ENCODE measurements at regions not wholly inside any gene's neighbourhood (a gene's known extent, or its start where the extent isn't known, plus 50 kb on each side); places are given as distances from the start of the nearest gene placed in this dataset.
"Not testable (repeated sequence)": the region's sequence is repeated elsewhere in the genome, so short reads cannot be mapped to it uniquely, and the experiment has no call there.

DNA sequence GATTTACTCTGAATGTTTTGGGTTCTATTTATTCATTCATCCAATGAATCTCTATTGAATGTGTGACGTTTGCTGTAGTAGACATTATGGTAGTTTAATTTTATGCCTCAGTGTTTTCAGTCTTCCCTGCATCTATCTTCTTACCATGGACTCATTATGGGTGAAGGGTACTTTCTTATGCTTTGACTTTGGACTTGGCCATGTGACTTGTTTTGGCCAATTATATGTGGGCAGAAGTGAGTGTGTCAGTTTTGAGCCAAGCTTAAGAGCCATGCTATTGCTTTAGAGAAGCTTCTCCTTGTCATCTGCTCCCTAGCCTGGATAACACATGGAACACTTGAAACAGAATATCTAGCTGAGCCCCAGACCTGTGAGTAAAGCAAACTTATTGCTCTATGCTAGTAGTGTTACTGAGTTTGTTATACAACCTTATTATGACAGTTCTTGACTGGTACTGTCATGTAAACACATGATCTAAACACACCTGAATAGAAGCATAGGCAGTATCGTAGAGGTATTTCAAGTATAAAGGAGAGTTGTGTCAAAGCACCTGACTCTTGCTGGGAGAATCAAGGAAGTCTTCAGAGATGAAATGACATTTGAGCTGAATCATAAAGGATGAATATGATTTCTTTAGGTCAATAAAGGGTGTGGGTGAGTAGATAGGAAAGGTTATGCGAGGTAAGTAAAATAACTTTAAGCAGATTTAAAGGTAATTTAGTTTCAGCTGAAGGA lies 128.4 kb downstream of the NAA11 start:
- Mint-ChIP-seq H3K9me3 (ENCODE audit: low read depth) (no peaks in the 10 kb centered on the region), H3K27me3 (no peaks in the 10 kb centered on the region), H3K4me3 (ENCODE audit: low read depth) (no peak overlapping the region), H3K27ac (no peak overlapping the region), H3K36me3 (ENCODE audit: insufficient read depth) (no peaks in the 10 kb centered on the region), H3K4me1 (ENCODE audit: low read depth) (peaks cover 5% of the 10 kb centered on the region)
- TF ChIP-seq, protein P1, sequence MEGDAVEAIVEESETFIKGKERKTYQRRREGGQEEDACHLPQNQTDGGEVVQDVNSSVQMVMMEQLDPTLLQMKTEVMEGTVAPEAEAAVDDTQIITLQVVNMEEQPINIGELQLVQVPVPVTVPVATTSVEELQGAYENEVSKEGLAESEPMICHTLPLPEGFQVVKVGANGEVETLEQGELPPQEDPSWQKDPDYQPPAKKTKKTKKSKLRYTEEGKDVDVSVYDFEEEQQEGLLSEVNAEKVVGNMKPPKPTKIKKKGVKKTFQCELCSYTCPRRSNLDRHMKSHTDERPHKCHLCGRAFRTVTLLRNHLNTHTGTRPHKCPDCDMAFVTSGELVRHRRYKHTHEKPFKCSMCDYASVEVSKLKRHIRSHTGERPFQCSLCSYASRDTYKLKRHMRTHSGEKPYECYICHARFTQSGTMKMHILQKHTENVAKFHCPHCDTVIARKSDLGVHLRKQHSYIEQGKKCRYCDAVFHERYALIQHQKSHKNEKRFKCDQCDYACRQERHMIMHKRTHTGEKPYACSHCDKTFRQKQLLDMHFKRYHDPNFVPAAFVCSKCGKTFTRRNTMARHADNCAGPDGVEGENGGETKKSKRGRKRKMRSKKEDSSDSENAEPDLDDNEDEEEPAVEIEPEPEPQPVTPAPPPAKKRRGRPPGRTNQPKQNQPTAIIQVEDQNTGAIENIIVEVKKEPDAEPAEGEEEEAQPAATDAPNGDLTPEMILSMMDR (IDR thresholded peaks at IDR 0.05; ENCODE audit: unreplicated experiment) = no peak
- DNase-seq (ENCODE audit: low spot score, unreplicated experiment) = no peak

DNA sequence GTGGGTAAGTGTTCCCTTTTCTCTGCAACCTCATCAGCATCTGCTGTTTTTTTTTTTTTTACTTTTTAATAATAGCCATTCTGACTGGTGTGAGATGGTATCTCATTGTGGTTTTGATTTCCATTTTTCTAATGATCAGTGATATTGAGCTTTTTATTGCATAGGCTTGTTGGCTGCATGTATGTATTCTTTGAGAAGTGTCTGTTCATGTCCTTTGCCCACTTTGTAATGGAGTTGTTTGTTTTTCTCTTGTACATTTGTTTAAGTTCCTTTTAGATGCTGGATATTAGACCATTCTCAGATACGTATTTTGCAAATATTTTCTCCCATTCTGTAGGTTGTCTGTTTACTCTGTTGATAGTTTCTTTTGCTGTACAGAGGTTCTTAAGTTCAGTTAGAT lies 134.6 kb downstream of the NAA11 start:
- DNase-seq (ENCODE audit: low spot score, unreplicated experiment); H3K4me3 Mint-ChIP-seq (ENCODE audit: low read depth); H3K27ac Mint-ChIP-seq; H3K36me3 Mint-ChIP-seq (ENCODE audit: insufficient read depth); H3K4me1 Mint-ChIP-seq (ENCODE audit: low read depth); H3K27me3 Mint-ChIP-seq: not testable (repeated sequence)
- peaks cover 16% of the 10 kb centered on the region for H3K9me3 Mint-ChIP-seq (ENCODE audit: low read depth)

DNA sequence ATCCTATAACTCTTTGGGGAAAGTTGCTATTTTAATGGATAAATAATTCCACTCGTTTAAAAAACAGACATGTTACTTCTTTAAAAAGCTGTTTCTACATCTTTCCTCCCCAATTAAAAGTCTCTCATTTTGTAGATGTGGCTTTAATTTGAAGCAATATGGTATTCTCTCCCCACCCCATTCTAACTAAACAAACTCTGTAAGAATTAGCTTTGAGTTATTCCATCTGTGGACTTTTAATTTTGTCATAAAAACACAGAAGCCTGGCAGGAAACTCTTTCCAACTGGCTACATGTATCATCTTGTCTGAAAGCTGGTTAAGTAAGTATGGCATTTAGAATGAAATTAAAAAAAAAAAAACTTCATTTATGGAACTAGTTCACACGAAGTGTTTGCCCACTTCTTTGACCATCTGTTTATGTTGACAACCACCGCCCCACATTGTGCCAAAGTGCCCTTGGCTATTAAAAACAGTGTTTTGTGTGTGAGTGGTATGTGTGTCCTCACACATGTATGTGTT lies 140.3 kb downstream of the NAA11 start:
- no peak overlapping the region for H3K4me3 Mint-ChIP-seq (ENCODE audit: low read depth)
- H3K27ac Mint-ChIP-seq = no peak overlapping the region
- no peaks in the 10 kb centered on the region for H3K4me1 Mint-ChIP-seq (ENCODE audit: low read depth)
- H3K27me3 Mint-ChIP-seq = no peaks in the 10 kb centered on the region
- H3K9me3 Mint-ChIP-seq (ENCODE audit: low read depth) = peaks cover 8% of the 10 kb centered on the region
- peaks cover 2% of the 10 kb centered on the region for H3K36me3 Mint-ChIP-seq (ENCODE audit: insufficient read depth)
- DNase-seq (ENCODE audit: low spot score, unreplicated experiment) = no peak
- TF ChIP-seq, protein P1 (IDR thresholded peaks at IDR 0.05; ENCODE audit: unreplicated experiment) = no peak

DNA sequence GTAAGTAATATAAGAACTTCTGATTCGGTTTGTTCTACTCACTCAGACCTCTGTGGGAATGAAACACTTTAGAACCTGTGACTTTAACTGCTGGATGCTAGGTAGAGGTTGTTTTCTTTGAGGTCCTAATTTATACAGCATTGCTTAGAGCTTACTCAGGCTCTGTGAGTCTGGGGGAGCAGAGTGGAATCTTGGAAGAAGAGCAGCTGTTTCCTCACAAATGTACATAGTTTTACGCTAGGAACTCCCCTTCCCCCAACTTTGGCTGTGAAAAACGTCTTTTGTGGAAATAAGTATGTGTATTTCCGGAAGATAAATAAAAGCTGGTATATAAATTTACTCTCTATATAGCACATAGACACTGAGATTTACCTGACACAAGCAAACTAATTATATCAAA lies 141.4 kb downstream of the NAA11 start:
- Mint-ChIP-seq H3K36me3 (ENCODE audit: insufficient read depth) (peaks cover 2% of the 10 kb centered on the region), H3K9me3 (ENCODE audit: low read depth) (peaks cover 8% of the 10 kb centered on the region), H3K4me1 (ENCODE audit: low read depth) (no peaks in the 10 kb centered on the region), H3K27ac (no peak overlapping the region), H3K27me3 (no peaks in the 10 kb centered on the region), H3K4me3 (ENCODE audit: low read depth) (no peak overlapping the region)
- TF ChIP-seq, protein P1 (IDR thresholded peaks at IDR 0.05; ENCODE audit: unreplicated experiment) = no peak
- DNase-seq (ENCODE audit: low spot score, unreplicated experiment) = no peak

DNA sequence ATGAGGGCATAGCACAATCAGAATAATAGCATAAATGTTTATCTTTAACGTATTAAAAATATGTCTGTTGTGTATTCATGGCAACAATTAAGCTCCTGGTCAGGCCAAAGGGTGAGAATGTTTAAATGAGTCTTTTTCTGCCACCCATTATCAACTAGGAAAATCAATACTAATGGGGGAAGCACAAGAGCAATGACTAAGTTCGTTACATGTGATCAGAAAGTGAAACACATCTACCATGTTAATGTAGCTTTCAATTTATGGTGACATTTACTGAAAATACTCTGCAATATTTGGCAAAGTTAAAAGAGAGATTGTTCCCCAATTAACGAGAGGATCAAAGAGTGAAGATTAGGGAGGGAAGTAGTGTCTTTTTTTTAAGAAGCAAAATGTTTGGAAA lies 143.7 kb downstream of the NAA11 start:
- no peaks in the 10 kb centered on the region for H3K27me3 Mint-ChIP-seq
- H3K9me3 Mint-ChIP-seq (ENCODE audit: low read depth) = no peaks in the 10 kb centered on the region
- TF ChIP-seq, protein P1 (IDR thresholded peaks at IDR 0.05; ENCODE audit: unreplicated experiment) = no peak
- H3K36me3 Mint-ChIP-seq (ENCODE audit: insufficient read depth) = no peaks in the 10 kb centered on the region
- H3K4me3 Mint-ChIP-seq (ENCODE audit: low read depth) = no peak overlapping the region
- no peak for DNase-seq (ENCODE audit: low spot score, unreplicated experiment)
- no peaks in the 10 kb centered on the region for H3K4me1 Mint-ChIP-seq (ENCODE audit: low read depth)
- no peak overlapping the region for H3K27ac Mint-ChIP-seq

DNA sequence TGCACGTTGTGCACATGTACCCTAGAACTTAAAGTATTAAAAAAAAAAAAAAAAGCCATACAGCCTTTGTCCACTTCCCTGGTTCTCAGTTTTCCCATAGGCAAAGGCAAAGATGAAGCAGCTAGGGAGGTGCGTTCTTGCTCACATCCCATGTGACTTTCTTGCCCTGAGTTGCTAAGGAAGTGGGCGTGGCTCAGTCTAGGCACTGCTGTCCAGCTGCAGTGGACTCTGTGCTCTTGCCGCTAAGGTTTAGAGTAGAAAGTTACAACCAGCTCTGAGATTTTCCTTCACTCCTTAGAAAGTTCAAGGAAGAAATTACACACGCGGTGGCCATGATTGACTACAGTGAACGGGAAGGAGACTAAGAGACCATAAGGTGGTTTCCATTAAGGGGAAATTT lies 144.7 kb downstream of the NAA11 start:
- Mint-ChIP-seq H3K4me3 (ENCODE audit: low read depth) (no peak overlapping the region), H3K36me3 (ENCODE audit: insufficient read depth) (no peaks in the 10 kb centered on the region), H3K27me3 (no peaks in the 10 kb centered on the region), H3K27ac (no peak overlapping the region), H3K9me3 (ENCODE audit: low read depth) (no peaks in the 10 kb centered on the region), H3K4me1 (ENCODE audit: low read depth) (no peaks in the 10 kb centered on the region)
- DNase-seq (ENCODE audit: low spot score, unreplicated experiment) = no peak
- TF ChIP-seq, protein P1 (IDR thresholded peaks at IDR 0.05; ENCODE audit: unreplicated experiment) = no peak

Data from progenitor cell of endocrine pancreas (in vitro differentiated cells).